ENCODE measurements at regions not wholly inside any gene's neighbourhood (a gene's known extent, or its start where the extent isn't known, plus 50 kb on each side); places are given as distances from the start of the nearest gene placed in this dataset.
"Not testable (repeated sequence)": the region's sequence is repeated elsewhere in the genome, so short reads cannot be mapped to it uniquely, and the experiment has no call there.

DNA sequence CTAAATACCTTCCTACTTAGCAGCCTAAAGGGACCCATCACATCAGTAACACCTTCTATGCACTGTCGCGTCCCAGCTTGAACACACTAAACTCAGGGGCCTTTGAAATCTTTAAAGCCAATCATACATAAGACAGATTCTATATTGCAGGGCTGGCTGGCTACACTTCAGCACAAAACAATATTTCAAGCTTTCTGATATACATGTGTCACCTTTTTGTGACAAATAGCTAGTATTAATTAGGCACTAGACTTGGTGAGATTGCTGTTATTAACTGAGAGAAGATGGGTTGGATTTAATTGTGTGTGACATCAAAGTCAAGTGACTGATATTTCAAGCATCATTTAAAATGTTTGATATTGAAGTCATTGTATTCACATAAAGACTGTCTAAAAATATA, 148.4 kb downstream of the ZIC4 start:
- no peaks in the 10 kb centered on the region for H3K36me3 ChIP-seq
- TF ChIP-seq, protein P1, sequence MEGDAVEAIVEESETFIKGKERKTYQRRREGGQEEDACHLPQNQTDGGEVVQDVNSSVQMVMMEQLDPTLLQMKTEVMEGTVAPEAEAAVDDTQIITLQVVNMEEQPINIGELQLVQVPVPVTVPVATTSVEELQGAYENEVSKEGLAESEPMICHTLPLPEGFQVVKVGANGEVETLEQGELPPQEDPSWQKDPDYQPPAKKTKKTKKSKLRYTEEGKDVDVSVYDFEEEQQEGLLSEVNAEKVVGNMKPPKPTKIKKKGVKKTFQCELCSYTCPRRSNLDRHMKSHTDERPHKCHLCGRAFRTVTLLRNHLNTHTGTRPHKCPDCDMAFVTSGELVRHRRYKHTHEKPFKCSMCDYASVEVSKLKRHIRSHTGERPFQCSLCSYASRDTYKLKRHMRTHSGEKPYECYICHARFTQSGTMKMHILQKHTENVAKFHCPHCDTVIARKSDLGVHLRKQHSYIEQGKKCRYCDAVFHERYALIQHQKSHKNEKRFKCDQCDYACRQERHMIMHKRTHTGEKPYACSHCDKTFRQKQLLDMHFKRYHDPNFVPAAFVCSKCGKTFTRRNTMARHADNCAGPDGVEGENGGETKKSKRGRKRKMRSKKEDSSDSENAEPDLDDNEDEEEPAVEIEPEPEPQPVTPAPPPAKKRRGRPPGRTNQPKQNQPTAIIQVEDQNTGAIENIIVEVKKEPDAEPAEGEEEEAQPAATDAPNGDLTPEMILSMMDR (IDR thresholded peaks at IDR 0.05) = no peak
- H3K27me3 ChIP-seq (ENCODE audit: low read depth) = no peaks in the 10 kb centered on the region
- no peak for DNase-seq
- H3K4me3 ChIP-seq = no peak overlapping the region
- ATAC-seq = no peak
- H3K9me3 ChIP-seq = no peaks in the 10 kb centered on the region
- H3K4me1 ChIP-seq = no peaks in the 10 kb centered on the region
- no peak overlapping the region for H3K27ac ChIP-seq
- intact Hi-C loops (cut with DNase I) = no loop called here

- ATAC-seq = no peak
- intact Hi-C loops (cut with DNase I) = no loop called here
- H3K4me1 ChIP-seq = no peaks in the 10 kb centered on the region
These were observed 149.6 kb downstream of the ZIC4 start for GRCh38 chr3:147256739-147257138.

DNA sequence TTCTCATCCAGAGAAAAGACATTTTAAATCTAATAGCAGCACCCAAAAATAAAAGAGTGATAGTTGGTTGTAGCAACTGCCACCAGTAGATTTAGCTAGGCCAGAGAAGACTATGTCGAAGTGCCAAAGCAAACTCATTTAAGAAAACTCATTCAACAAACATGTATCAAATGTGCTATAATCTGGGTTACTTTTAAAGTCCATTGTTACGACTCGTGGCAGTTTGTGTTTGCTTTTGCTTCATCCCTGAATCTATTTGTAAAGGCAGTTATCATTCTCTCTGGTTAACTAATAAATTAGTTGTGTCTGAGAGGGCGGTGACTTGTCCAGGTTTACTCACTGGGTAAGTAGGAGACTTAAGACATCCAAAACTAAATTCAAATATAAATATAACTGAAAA, 159.4 kb downstream of the ZIC4 start:
- no peak overlapping the region for H3K27ac ChIP-seq
- TF ChIP-seq, protein P1 (IDR thresholded peaks at IDR 0.05) = no peak
- ATAC-seq = no peak
- H3K9me3 ChIP-seq = no peaks in the 10 kb centered on the region
- no peak overlapping the region for H3K4me3 ChIP-seq
- no peaks in the 10 kb centered on the region for H3K27me3 ChIP-seq (ENCODE audit: low read depth)
- no peaks in the 10 kb centered on the region for H3K36me3 ChIP-seq
- intact Hi-C loops (cut with DNase I) = no loop called here
- no peak for DNase-seq
- H3K4me1 ChIP-seq = no peaks in the 10 kb centered on the region

More at GRCh38 chr3:147256739-147257138, 149.6 kb downstream of the ZIC4 start:
- H3K27ac ChIP-seq = no peak overlapping the region
- no peak overlapping the region for H3K4me3 ChIP-seq
- H3K9me3 ChIP-seq = no peaks in the 10 kb centered on the region
- TF ChIP-seq, protein P1 (IDR thresholded peaks at IDR 0.05) = no peak
- no peaks in the 10 kb centered on the region for H3K27me3 ChIP-seq (ENCODE audit: low read depth)
- no peaks in the 10 kb centered on the region for H3K36me3 ChIP-seq
- no peak for DNase-seq

- H3K4me3 ChIP-seq; DNase-seq; H3K36me3 ChIP-seq; H3K4me1 ChIP-seq; H3K9me3 ChIP-seq; H3K27ac ChIP-seq; intact Hi-C loops (cut with DNase I); H3K27me3 ChIP-seq (ENCODE audit: low read depth); ATAC-seq: not testable (repeated sequence)
These were observed 160.7 kb downstream of the ZIC4 start for GRCh38 chr3:147245638-147246037.

- DNase-seq; H3K4me1 ChIP-seq; H3K36me3 ChIP-seq; intact Hi-C loops (cut with DNase I); H3K27ac ChIP-seq; H3K9me3 ChIP-seq; H3K4me3 ChIP-seq; H3K27me3 ChIP-seq (ENCODE audit: low read depth); ATAC-seq: not testable (repeated sequence)
These were observed 161.3 kb downstream of the ZIC4 start for GRCh38 chr3:147245022-147245421.

GRCh38 chr3:147244397-147244796, 161.9 kb downstream of the ZIC4 start:
- DNase-seq (no peak), ATAC-seq (no peak)
- Histone ChIP-seq H3K27me3 (ENCODE audit: low read depth) (no peaks in the 10 kb centered on the region), H3K36me3 (no peaks in the 10 kb centered on the region), H3K27ac (no peak overlapping the region), H3K4me1 (no peaks in the 10 kb centered on the region), H3K4me3 (no peak overlapping the region), H3K9me3 (no peaks in the 10 kb centered on the region)
- TF ChIP-seq, protein P1 (IDR thresholded peaks at IDR 0.05) = no peak
- intact Hi-C loops (cut with DNase I) = no loop called here

GRCh38 chr3:147240581-147240980, 165.8 kb downstream of the ZIC4 start:
- H3K27me3 ChIP-seq (ENCODE audit: low read depth) = no peaks in the 10 kb centered on the region

More at GRCh38 chr3:147240581-147240980, 165.8 kb downstream of the ZIC4 start:
- Histone ChIP-seq H3K36me3 (no peaks in the 10 kb centered on the region), H3K4me3 (no peak overlapping the region), H3K27ac (no peak overlapping the region), H3K4me1 (no peaks in the 10 kb centered on the region), H3K9me3 (no peaks in the 10 kb centered on the region)
- DNase-seq (no peak), ATAC-seq (no peak)
- TF ChIP-seq, protein P1 (IDR thresholded peaks at IDR 0.05) = no peak
- intact Hi-C loops (cut with DNase I) = no loop called here

Measured in lower lobe of right lung (tissue), 2 donors.